Dendritic cell treated with granulocyte-macrophage colony-stimulating factor and Interleukin-4, amounts not matched to agents 40 ng/mL and 50 ng/mL, for 4 days (primary cell): ENCODE measurements at regions not wholly inside any gene's neighbourhood (a gene's known extent, or its start where the extent isn't known, plus 50 kb on each side); places are given as distances from the start of the nearest gene placed in this dataset.
"Not testable (repeated sequence)": the region's sequence is repeated elsewhere in the genome, so short reads cannot be mapped to it uniquely, and the experiment has no call there.

Source experiments
- H3K27ac Mint-ChIP-seq: one replicate; pipeline ENCODE4 v1.8.0; 2022; ENCODE audit warnings: mild to moderate bottlenecking, mixed read lengths
- H3K27me3 Mint-ChIP-seq: one replicate; pipeline ENCODE4 v1.8.0; 2022; ENCODE audit warnings: mild to moderate bottlenecking, mixed read lengths
- H3K36me3 Mint-ChIP-seq: one replicate; pipeline ENCODE4 v1.8.0; 2022; ENCODE audit warnings: low read depth, mixed read lengths
- H3K4me1 Mint-ChIP-seq: one replicate; pipeline ENCODE4 v1.8.0; 2022; ENCODE audit warnings: low read depth, mixed read lengths
- H3K4me3 Mint-ChIP-seq: one replicate; pipeline ENCODE4 v1.8.0; 2022; ENCODE audit warnings: mild to moderate bottlenecking, moderate library complexity, mixed read lengths
- H3K9me3 Mint-ChIP-seq: one replicate; pipeline ENCODE4 v1.8.0; 2022; ENCODE audit warnings: mixed read lengths
- intact Hi-C: fragments of 100-400 bp; cut with micrococcal nuclease; formaldehyde crosslinking; loops from one replicate; pipeline ENCODE4 v1.15.0; 2022

DNA sequence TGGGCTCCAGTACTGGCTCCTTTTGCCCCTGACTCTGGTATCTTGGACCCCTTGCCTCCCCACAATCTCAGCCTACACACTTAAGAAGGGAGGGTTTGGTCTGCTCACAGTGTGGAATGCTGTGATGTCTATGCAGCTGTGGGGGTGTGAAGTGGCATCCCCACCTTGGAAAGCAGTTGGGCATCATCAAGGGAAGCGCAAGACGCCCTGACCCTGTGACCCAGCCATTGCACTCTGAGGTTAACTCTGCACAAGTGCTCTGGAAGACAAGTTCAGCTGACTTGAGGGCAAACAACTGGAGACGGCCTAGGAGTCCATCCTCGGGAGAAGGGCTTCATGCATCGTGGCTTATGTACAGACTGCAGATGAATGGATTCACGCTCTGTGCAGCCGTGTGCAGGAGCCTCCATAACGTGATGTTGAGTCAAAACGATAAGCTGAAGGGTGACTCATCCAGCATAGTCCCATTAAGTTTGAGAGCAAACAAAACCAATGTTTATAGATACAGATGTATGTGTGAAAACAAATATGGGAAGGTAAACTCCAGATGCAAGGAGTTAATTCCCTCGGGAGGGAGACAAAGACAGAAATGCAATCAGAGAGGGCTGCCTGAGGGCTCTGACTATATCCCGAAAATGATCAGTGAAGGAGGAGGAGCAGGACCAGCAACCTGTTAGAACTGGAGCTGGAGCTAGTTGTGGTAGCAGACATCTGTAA is 86.8 kb downstream of the LSM3 start:
- Mint-ChIP-seq H3K9me3 (no peaks in the 10 kb centered on the region), H3K27me3 (peaks cover 7% of the 10 kb centered on the region), H3K36me3 (no peaks in the 10 kb centered on the region), H3K4me3 (no peak overlapping the region), H3K4me1 (no peaks in the 10 kb centered on the region), H3K27ac (no peak overlapping the region)
- intact Hi-C loops = no loop called here

DNA sequence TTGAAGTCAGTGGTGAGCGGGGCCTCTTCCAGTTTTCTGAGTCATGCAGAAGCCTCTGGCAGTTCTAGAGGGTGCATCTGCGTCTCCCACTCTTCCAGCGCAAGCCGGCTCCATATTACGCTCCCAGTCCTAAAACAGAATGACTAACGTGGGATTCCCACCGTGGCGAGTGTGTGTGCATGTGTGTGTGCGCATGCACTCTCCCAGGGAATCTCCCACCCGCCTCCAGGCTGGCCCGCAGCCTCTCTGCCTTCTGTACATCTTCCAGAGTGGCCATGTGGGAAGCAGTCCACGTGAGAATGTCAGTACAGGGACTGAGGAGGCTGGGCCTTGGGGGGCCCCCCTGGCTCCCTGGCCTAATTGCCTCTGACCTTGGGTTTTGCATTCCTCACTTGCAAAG is 87.7 kb downstream of the LSM3 start:
- intact Hi-C loops = no loop called here
- Mint-ChIP-seq H3K9me3 (no peaks in the 10 kb centered on the region), H3K4me1 (no peaks in the 10 kb centered on the region), H3K36me3 (no peaks in the 10 kb centered on the region), H3K27me3 (peaks cover 7% of the 10 kb centered on the region), H3K4me3 (no peak overlapping the region), H3K27ac (no peak overlapping the region)

DNA sequence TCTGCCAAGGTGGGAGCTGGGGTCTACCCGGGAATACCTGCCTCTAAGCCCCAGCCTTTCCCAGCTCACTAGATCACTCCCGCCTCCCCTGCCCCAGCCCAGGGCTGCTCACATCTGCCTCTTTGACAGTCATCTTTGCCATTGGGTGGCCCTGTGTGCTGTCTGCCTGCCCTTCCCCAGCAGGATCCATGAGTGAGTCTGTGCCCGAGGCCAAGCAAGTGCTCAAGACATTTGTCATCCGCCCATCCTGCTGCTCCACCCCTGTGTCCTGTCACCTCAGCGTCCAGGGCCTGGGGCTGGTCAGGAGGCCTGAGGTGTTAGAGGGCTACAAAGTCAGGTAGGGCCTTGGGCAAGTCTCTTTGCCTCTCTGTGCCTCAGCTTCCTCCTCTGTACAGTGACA is 89.4 kb downstream of the LSM3 start:
- Mint-ChIP-seq H3K4me1 (no peaks in the 10 kb centered on the region), H3K4me3 (no peak overlapping the region), H3K27me3 (no peaks in the 10 kb centered on the region), H3K27ac (no peak overlapping the region), H3K36me3 (no peaks in the 10 kb centered on the region), H3K9me3 (no peaks in the 10 kb centered on the region)
- intact Hi-C loops = no loop called here

DNA sequence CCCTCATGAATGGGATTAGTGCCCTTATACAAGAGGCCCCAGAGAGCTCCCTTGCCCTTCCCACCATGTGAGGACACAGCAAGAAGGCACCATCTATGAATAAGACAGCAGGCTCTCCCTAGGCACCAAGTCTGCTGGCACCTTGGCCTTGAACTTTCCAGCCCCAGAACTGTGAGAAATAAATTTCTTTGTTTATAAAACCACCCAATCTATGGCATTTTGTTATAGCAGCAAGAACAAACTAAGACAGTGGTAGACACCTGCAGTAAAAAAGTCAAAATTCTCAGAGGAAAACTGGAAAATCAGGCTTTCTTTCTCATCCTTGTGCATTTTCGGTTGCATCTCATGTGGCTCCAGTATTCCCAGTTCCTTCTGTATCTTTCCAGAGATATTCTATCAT is 90.3 kb downstream of the LSM3 start:
- intact Hi-C loops = no loop called here
- no peak overlapping the region for H3K27ac Mint-ChIP-seq
- H3K9me3 Mint-ChIP-seq = no peaks in the 10 kb centered on the region
- no peak overlapping the region for H3K4me3 Mint-ChIP-seq
- H3K4me1 Mint-ChIP-seq = no peaks in the 10 kb centered on the region
- H3K36me3 Mint-ChIP-seq = no peaks in the 10 kb centered on the region
- H3K27me3 Mint-ChIP-seq = no peaks in the 10 kb centered on the region

DNA sequence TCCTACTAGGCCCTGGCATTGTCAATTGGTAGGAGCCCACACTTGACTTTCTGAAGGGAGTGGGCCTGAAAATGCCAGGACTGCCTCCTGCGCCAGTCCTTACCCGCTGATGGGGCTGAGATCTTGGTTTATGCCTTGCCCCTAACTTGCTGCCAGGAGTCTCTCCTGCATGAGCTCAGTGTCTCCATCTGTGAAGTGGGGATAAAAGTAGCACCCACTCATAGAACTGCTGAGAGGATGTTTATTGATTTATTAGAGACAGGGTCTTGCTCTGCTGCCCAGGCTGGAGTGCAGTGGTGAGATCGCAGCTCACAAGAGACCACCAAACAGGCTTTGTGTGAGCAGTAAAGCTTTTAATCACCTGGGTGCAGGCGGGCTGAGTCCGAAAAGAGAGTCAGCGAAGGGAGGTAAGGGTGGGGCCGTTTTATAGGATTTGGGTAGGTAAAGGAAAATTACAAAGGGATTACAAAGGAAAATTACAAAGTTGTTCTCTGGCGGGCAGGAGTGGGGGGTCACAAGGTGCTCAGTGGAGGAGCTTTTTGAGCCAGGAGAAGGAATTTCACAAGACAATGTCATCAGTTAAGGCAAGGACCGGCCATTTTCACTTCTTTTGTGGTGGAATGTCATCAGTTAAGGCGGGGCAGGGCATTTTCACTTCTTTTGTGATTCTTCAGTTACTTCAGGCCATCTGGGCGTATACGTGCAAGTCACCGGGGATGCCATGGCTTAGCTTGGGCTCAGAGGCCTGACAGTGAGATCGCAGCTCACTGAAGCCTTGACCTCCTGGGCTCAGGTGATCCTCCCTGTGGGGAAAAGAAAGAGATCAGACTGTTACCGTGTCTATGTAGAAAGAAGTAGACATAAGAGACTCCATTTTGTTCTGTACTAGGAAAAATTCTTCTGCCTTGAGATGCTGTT is 93.7 kb downstream of the LSM3 start:
- not testable (repeated sequence) for H3K4me1 Mint-ChIP-seq, H3K27me3 Mint-ChIP-seq, H3K4me3 Mint-ChIP-seq

DNA sequence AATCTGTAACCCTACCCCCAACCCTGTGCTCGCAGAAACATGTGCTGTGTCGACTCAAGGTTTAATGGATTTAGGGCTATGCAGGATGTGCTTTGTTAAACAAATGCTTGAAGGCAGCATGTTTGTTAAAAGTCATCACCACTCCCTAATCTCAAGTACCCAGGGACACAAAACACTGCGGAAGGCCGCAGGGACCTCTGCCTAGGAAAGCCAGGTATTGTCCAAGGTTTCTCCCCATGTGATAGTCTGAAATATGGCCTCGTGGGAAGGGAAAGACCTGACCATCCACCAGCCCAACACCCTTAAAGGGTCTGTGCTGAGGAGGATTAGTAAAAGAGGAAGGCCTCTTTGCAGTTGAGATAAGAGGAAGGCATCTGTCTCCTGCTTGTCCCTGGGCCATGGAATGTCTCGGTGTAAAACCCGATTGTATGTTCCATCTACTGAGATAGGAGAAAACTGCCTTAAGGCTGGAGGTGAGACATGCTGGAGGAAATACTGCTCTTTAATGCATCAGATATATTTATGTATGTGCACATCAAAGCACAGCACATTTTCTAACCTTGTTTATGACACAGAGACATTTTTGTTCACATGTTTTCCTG is 94.4 kb downstream of the LSM3 start:
- H3K4me3 Mint-ChIP-seq, H3K4me1 Mint-ChIP-seq, H3K27ac Mint-ChIP-seq, H3K36me3 Mint-ChIP-seq, H3K9me3 Mint-ChIP-seq, intact Hi-C loops, H3K27me3 Mint-ChIP-seq: not testable (repeated sequence)

More for the DNA sequence above, 93.7 kb downstream of the LSM3 start:
- H3K36me3 Mint-ChIP-seq, H3K27ac Mint-ChIP-seq, H3K9me3 Mint-ChIP-seq, intact Hi-C loops: not testable (repeated sequence)

DNA sequence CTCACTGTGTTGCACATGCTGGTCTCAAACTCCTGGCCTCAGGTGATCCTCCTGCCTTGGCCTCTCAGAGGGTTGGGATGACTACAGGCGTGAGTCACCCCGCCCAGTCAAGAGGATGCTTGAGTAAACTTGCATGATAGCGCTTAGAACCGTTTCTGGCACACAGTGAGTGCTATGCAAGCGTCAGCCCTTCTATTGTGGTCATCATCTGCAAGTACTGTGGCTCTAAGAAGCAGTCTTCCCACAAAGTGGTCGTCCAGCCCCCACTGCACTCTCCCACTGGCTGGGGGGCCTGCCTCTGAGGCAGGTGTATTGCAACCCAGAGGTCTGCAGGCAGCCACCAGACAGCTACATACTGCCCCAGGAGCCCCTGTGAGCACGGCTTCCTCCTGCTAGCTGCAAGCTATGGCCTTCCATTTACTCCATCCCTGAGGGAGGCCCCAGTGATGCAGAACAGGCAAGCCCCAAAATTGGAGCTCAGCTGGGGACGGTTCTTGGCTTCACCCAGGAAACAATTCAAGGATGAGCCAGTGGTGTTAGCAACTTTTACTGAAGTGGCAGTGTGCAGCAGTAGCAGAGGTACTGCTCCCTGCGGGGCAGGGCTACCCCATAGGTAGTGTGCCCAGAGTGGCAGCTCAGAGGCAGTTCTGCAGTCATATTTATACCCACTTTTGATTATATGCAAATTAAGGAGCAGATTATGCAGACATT is 95.4 kb downstream of the LSM3 start:
- H3K36me3 Mint-ChIP-seq = no peaks in the 10 kb centered on the region
- peaks cover 6% of the 10 kb centered on the region for H3K27me3 Mint-ChIP-seq
- intact Hi-C loops = no loop called here
- H3K9me3 Mint-ChIP-seq = no peaks in the 10 kb centered on the region
- no peak overlapping the region for H3K27ac Mint-ChIP-seq
- no peak overlapping the region for H3K4me3 Mint-ChIP-seq
- H3K4me1 Mint-ChIP-seq = no peaks in the 10 kb centered on the region

DNA sequence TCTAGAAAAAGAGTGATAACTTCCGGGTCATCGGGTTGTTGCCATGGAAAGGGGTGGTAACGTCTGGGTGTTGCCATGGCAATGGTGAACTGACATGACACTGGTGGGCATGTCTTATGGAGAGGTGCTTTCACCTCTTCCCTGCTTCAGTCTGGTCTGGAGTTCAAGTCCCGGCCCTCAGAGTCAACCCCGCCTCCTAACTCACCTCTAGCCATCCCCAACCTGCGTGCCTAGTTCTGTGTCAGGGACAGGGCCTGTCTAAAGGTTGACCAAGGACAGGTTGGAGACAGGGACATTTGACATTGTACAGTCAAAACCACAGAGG is 96.0 kb downstream of the LSM3 start:
- H3K4me3 Mint-ChIP-seq = no peak overlapping the region
- H3K9me3 Mint-ChIP-seq = no peaks in the 10 kb centered on the region
- intact Hi-C loops = no loop called here
- no peaks in the 10 kb centered on the region for H3K36me3 Mint-ChIP-seq
- no peaks in the 10 kb centered on the region for H3K4me1 Mint-ChIP-seq
- H3K27me3 Mint-ChIP-seq = peaks cover 10% of the 10 kb centered on the region
- H3K27ac Mint-ChIP-seq = no peak overlapping the region

DNA sequence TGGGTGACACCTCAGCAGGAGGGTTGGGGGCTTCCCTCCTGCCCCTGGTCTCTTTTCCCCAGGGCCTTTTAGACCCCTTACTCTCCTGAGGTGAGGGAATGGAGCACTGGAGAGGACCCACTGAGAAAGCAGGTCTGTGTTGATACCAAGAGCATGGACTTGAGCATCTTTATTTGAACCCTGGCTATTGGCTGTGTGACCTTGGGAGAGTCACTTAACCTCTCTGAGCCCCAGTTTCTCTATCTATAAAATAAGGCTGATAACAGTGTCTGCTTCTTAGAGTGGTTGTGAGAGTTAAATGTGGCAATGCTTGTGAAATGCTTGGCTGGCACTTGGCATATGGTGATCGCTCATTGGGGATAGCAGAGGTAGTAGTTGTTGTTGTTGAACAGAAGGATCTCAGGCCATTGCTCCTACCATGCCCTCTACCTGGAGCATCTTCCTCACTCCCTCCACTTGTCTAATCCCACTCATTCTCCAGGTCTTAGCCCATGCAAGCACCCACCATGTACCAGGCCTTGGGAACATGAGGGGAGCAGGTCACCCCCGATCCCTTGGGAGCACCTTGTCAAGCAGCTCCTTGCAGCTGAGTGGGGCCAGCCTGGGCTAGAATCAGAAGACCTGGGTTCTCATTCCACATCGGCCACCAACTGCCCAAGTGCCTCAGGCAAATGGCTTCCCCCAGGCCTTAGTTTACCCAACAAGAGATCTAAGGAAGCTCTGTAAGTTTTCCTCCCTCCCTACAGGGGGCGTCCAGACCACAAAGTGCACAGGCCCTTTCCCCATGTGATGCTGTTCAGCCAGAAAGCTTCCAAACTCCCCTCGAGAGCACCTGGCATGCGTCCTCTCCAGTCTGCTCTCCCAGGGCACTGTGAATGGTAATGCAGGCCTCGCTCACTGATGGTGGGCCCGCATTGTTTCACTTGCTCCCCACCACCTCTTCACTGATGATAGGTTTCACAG is 96.7 kb downstream of the LSM3 start:
- no peaks in the 10 kb centered on the region for H3K36me3 Mint-ChIP-seq
- no peak overlapping the region for H3K4me3 Mint-ChIP-seq
- intact Hi-C loops = no loop called here
- peaks cover 10% of the 10 kb centered on the region for H3K27me3 Mint-ChIP-seq
- no peaks in the 10 kb centered on the region for H3K9me3 Mint-ChIP-seq
- no peaks in the 10 kb centered on the region for H3K4me1 Mint-ChIP-seq
- H3K27ac Mint-ChIP-seq = no peak overlapping the region

DNA sequence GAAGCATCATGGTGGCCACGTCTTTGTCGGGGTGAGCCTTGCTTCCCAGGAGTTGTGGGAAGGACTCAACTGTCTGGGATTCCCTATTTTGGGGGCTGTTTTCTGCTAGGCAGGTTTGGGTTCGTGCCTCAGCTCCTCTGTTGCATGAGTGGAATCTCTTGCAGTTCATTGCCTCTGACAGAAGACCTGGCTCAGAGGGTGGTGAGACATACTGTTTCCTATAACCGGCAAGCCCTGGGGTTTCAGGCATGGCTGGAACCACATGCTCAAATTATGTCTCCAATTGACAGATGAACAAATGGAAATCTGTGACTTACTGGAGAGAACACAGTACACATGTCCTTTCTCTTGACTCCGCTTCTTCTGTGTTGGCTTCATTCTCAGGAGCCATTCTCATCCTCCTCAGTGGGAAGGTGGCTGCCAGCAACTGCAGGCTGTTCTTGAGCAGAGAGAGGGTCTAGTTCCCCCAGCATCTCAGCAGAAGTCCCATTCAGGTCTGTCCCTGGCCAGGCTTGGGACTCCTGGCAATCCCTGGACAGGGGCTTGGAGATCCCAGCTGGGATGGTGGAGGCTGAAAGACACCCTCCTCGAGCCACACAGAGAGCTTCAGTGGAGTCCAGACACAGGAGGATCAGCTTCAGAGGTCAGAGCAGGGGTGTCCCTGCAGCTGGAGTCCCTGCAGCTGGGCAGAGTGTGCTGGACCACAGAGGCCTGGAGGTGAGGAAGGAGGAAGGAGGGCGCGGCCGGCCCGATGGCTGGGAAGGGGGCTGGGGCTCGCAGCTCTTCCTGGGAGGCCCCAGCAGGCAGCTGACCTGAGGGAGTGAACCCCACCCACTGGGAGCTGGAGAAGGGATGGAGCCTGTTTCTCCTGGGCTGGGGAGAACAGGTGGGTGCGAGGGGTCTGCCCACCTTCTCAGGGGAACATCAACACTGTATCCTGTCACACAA is 97.6 kb downstream of the LSM3 start:
- H3K27ac Mint-ChIP-seq = no peak overlapping the region
- intact Hi-C loops = no loop called here
- no peaks in the 10 kb centered on the region for H3K36me3 Mint-ChIP-seq
- no peaks in the 10 kb centered on the region for H3K4me1 Mint-ChIP-seq
- H3K9me3 Mint-ChIP-seq = no peaks in the 10 kb centered on the region
- H3K27me3 Mint-ChIP-seq = peaks cover 10% of the 10 kb centered on the region
- H3K4me3 Mint-ChIP-seq = no peak overlapping the region

DNA sequence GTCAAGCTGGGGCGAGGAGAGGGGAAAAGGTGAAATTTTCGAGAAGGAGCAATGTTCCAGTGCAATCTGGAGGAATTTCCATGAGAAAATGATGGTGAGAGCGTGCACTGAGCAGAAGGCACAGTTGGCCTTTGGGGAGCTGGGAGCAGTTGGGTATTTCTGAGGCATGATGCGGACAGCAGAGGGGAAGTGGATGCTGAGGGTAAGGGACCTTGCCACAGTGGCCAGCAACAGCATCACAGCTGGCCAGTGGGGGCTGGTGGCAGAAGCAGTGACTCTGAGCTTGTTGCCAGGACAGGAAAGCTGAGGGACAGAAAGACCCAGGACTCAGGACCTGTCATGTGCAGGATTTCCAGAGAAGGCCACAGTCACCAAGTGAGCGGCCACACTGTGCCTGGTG is 98.9 kb downstream of the LSM3 start:
- H3K27ac Mint-ChIP-seq = no peak overlapping the region
- peaks cover 10% of the 10 kb centered on the region for H3K27me3 Mint-ChIP-seq
- no peaks in the 10 kb centered on the region for H3K36me3 Mint-ChIP-seq
- H3K9me3 Mint-ChIP-seq = no peaks in the 10 kb centered on the region
- no peaks in the 10 kb centered on the region for H3K4me1 Mint-ChIP-seq
- intact Hi-C loops = no loop called here
- H3K4me3 Mint-ChIP-seq = no peak overlapping the region

DNA sequence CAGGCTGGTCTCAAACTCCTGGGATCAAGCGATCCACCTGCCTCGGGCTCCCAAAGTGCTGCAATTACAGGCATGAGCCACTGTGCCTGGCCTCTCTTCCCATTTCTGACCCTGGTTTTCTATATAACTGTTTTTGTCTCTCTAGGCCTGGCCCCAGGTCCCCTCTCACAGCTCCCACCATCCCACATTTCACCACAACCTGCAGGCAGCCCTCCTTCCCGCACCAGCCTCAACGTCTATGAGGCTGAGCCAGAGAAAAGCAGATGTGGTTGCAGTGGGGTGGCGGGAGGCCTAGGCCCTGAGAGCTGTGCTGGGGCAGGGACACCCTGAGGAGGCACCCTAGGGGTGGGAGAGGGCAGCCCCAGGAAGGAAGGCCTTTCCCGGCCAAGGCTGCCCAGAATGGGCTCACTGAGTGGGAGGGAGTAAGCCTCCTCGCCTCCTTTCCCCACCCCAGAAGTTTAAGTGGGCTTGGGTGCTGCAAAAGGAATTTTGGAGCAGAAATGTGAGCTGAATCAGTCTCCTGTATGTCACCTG is 99.7 kb downstream of the LSM3 start:
- H3K4me3 Mint-ChIP-seq = no peak overlapping the region
- intact Hi-C loops = no loop called here
- H3K27ac Mint-ChIP-seq = no peak overlapping the region
- no peaks in the 10 kb centered on the region for H3K4me1 Mint-ChIP-seq
- peaks cover 10% of the 10 kb centered on the region for H3K27me3 Mint-ChIP-seq
- no peaks in the 10 kb centered on the region for H3K9me3 Mint-ChIP-seq
- H3K36me3 Mint-ChIP-seq = no peaks in the 10 kb centered on the region
